GM19035 (cell line): ENCODE measurements at regions not wholly inside any gene's neighbourhood (a gene's known extent, or its start where the extent isn't known, plus 50 kb on each side); places are given as distances from the start of the nearest gene placed in this dataset.
"Not testable (repeated sequence)": the region's sequence is repeated elsewhere in the genome, so short reads cannot be mapped to it uniquely, and the experiment has no call there.

ENCODE experiments used
- ATAC-seq: cut with Tn5 transposase; IDR thresholded peaks from one replicate; pipeline ENCODE4 v1.9.1; 2021; ENCODE audit not compliant: unreplicated experiment

DNA sequence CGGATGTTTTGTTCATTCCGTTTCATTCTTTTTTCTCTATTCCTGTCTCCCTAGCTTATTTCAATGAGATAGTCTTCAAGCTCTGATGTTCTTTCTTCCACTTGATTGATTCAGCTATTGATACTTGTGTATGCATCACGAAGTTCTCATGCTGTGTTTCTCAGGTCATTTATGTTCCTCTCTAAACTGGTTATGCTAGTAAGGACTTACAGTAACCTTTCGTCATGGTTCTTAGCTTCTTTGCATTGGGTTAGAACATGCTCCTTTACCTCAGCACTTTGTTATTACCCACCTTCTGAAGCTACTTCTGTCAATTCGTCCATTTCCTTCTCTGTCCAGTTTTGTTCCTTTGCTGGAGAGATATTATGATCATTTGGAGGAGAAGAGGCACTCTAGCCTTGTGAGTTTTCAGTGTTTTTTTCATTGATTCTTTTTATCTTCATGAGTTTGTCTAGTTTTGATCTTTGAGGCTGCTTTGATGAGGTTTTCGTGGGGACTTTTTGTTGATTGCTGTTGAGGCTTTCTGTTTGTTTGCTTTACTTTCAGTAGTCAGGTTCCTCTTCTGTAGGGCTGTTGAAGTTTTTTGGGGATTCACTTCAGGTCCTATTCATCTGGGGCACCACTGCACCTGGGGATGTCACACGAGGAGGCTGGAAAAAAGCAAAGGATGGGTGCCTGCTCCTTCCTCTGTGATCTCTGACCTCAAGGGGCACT is 496.9 kb upstream of the LRRC7 start:
- peak; percentile 56 for ATAC-seq

DNA sequence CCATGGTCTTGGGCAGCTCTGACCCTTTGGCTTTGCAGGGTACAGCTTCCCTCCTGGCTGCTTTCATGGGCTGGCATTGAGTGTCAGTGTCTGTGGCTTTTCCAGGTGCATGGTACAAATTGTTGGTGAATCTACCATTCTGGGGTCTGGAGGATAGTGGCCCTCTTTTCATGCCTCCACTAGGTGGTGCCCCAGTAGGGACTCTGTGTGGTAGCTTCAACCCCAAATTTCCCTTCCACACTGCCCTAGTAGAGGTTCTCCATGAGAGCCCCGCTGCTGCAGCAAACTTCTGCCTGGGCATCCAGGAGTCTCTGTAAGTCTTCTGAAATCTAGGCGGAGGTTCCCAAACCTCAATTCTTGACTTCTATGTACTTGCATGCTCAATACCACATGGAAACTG is 494.5 kb upstream of the LRRC7 start:
- ATAC-seq = no peak

DNA sequence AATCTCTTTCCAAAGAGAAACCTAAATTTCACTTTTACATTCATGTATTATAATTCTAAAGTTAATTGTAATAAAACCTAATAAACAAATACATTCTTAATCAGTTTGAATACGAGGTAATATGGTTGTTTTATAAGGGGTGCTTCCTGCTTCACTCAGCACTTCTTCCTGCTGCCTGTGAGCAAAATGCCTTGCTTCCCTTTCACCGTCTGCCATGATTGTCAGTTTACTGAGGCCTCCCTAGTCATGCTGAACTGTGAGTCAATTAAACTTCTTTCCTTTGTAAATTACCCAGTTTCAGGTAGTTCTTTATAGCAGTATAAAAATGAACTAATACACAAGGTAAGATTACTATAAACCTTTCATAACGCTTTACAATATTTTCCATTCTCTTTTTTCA is 491.1 kb upstream of the LRRC7 start:
- no peak for ATAC-seq

DNA sequence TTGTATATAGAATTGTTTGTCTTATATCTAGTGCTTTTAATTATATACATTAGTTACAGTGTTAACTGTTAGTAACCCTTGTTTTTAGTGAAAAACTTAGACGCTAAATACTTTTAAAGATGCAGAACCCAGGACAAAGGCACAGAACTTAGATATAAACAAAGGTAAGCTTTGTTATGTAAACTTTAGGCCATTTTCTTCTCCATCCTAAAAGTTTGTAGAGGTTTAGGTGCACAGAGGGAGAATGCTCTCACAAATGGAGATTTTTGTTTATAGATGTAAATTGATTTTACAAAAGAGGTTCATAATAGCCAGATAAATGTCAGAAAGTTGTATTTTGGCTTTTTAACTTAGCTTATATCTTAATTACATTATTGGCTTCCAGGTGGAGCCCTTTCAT is 490.5 kb upstream of the LRRC7 start:
- no peak for ATAC-seq

DNA sequence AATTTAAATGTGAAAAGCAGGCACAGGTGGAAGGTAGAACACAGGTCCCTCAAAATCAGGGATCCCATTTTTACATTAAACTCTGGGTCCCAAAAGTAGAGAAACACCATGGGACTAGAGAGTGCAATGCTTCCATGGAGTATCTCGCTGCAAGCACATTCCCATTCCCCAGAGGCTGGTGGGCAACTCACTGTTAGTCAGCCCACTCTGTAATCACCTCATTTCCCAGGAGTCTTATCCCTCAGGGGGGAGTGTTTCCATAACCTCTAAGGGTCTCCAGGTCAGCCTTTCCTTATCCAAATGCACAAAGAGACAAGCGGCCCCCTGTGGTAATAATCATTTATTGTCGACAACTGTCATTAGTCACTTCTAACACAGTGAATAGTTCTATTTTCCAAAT is 490.1 kb upstream of the LRRC7 start:
- ATAC-seq = no peak

DNA sequence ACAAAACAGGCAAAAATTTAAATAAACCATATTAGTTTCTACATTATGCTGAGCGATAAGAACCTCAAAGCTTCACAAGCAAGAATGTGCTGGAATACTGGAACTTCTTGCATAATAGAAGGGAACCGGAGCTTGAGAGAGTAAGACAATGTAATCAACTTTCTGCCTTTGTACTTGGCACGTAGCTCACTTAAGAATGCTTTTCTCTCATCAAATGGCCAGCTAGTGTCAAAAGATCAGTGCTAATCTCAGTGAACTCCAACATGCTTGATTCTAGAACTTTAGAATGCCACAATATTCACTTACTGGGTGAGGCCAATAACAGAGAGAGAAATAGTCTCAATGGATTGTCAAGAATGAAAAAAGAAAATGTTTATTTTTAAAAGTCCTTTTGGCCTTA is 486.1 kb upstream of the LRRC7 start:
- no peak for ATAC-seq

DNA sequence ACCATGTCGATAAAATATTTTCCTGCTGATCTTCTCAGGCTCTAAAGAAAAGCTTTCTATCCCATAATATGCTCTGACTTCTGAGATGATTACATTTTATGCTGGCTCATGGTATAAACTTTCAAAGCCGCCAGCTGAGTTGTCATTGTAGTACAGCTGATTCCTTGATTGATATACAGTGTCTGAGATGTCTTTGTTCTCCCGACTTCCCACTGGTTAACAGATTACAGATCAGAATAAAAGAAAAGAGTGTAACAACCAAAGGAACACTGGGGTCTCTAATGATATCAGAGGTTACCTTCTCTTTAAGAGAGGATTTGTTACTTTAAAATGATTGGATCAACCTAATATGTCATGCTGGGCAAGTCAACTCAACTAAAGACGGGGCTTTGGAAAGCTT is 485.4 kb upstream of the LRRC7 start:
- ATAC-seq = no peak

DNA sequence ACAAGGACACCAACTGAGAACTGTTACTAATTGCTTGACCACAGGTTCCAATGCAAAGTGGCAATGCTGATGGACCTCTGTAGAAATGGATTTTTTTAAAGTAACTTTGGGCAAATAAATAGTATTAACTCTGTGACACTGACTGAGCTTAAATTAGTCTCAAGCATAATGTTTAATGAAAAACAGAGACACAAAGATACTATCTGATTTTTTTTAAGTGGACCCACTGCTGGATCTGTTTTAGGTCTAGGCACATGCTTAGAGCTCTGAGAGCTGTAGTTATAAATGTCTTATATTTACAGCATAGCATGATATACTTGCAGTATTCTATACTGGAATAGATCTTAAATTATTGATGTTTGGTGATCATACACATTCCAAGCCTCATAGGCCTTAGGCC is 481.6 kb upstream of the LRRC7 start:
- no peak for ATAC-seq

DNA sequence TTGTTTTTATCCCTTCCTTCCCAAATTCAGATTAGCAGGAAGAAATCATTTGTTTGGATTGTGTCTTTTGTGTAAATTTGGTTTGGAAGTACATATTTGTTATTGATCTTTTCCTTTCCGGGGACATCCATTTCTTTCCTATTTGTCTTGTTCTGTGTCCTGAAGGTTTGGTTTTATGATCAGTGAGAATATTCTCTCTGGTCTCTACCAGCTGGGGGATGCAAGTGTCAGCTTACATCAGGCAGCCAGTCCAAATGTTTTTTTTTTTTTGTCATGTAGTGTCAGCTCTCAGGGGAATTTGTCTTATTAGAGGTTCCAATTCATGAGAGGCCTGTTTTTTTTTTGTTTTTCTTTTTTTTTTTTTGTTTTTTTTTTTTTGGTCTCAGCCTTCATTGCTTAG is 479.2 kb upstream of the LRRC7 start:
- no peak for ATAC-seq

DNA sequence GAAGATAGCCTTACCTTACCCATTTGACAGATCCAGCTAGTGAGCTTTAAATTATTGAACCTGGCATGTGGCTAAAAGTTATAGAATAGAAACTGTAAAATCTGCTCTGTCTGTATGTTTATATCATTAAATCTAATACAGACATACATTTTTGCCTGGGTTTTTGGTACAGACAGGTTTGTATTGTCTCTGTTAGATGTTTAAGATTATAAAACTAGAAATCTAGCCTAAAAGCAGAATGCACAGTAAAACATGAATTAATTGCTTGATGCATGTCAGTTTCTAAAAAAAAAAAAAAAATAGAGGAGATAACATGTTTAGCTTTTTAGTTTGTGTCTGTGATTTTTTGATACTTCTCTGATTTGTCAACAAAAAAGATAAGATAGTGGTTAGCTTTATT is 477.6 kb upstream of the LRRC7 start:
- no peak for ATAC-seq

DNA sequence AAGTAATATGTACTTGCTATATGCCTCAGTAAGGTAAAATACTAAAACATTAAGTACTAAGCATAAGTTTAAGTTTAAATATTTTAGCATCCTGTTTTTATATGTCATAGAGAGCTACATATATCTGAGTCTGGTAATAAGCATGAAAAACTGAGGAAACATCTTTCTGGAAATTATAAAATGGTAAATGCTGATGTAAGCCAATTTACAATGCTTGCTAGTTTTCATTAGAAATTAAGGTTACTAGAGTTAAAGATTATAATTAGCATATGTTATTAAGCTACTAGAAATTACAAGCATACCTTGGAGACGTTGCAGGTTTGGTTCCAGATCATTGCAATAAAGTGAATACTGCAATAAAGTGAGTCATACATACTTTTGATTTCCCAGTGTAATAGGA is 477.0 kb upstream of the LRRC7 start:
- no peak for ATAC-seq

DNA sequence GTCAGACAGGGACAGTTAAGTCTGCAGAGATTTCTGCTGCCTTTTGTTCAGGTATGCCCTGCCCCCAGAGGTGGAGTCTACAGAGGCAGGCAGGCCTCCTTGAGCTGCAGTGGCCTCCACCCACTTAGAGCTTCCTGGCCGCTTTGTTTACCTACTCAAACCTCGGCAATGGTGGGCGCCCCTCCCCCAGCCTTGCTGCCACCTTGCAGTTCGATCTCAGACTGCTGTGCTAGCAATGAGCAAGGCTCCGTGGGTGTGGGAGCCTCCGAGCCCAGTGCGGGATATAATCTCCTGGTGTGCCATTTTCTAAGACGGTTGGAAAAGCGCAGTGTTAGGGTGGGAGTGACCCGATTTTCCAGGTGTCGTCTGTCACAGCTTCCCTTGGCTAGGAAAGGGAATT is 465.7 kb upstream of the LRRC7 start:
- ATAC-seq = not testable (repeated sequence)

DNA sequence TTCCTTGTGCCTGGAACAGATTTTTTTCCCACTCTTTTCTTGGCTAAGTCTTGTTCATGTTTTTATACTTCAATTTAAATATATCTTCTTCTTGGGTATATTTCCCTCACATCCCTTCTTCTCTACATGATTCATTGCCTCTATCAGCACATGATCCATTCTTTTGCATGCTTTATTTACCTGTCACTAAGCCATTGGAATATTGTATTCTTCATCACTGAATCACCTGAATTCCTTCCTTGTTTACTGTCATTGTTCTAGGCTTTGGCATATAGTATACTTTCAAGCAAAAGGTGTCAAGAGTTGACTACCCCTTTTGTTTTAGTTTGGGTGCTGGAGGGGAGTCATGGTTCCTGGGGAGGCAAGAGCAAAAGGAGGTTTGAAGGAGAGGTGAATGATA is 464.5 kb upstream of the LRRC7 start:
- ATAC-seq = no peak

DNA sequence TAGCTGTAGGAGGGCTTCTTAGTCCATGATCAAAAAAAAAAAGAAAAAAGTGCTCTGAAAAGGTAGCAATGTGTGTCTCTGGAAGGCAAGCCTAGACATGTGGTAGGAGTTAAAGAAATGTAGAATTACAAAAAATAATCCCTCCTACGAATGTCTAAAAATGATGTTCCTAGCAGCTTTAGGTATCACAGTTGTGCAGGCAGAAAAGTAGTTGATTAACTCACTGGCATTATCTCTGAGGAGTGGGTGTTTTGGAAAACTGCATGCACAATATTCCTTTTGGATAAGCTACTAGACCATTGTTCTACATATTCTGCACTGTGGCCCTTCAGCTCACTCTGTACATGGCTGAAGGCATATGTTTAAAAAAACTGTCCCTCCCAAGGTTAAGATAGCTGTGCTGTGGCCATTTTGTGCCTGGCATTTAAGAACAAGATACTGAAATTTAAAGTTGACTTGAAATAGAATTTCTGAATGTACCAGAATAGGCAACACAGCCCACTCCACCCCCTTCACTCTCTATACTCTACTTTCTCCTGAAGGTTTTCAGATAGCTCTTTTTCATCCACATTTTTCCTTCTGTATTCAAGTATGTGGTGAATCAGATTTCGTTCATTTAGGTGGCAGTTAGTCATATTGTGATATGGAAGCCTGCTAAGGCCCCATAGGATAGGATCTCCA is 463.9 kb upstream of the LRRC7 start:
- ATAC-seq = no peak

DNA sequence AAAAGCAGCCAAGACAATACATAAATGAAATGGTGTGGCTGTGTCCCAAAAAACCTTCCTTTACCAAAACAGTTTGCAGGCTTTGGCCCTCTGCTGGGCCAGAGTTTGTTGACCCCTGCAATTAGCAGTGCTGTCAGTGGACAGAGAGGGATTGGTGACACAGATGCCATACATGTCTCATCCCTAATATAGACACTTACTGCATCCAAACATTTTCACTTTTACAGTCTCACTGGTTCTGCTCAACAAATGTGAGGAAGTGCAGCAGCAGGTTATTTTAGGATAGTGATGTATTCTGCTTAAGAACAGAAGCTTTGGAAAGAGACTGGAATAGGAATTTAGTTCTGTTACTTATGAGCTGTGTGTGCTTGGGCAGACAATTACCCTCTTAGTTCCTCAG is 462.8 kb upstream of the LRRC7 start:
- ATAC-seq = no peak

DNA sequence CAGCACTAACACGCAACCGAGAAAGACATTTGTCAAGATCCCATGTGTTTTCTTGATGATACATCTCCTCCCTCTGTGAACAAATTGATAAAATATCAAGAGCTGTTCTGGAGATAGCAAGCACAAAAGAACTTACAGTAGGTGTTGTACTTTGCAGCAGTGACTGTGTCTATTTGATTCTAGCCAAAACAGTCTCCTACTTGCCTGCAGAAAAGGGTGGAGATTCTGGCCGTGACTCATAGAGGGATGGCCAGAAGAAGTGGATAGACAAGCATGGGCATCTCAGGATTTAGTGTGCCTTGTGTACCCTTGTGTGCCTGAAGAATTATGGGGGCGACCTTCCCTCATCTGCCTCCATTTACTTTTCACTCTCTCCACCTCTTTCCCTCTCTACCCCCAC is 458.4 kb upstream of the LRRC7 start:
- no peak for ATAC-seq

DNA sequence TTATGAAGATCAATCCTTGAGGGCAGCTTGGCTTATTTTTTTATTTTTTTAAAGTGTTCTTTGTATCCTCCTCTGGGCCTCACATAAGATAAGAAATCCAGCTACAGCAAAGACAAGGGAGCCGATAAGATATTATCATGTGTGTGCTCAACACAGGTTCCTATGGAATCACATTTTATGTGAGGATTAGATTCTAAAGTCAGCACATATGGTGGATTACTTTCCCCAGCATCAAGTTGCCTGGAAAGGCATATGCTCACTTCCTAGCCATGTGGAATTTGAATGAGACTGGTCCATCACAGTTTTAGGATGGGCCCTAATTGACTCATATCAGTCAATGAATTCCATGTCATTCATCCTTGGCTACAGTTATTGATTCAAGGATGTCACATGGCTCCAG is 456.9 kb upstream of the LRRC7 start:
- no peak for ATAC-seq

DNA sequence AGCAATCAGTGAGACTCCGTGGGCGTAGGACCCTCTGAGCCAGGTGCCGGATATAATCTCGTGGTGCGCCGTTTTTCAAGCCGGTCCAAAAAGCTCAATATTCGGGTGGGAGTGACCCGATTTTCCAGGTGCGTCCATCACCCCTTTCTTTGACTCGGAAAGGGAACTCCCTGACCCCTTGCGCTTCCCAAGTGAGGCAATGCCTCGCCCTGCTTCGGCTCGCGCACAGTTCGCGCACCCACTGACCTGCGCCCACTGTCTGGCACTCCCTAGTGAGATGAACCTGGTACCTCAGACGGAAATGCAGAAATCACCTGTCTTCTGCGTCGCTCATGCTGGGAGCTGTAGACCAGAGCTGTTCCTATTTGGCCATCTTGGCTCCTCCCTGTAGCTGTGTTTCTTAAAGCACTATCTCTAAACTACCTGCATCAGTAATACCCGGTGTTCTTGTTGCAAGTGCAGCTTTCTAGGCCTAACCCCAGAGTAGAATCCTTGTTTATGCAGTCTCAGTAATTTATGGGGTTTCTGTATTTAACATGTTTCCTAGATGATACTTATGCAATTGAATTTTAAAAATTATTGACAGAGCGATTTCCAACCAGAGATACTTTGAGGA is 447.5 kb upstream of the LRRC7 start:
- not testable (repeated sequence) for ATAC-seq

DNA sequence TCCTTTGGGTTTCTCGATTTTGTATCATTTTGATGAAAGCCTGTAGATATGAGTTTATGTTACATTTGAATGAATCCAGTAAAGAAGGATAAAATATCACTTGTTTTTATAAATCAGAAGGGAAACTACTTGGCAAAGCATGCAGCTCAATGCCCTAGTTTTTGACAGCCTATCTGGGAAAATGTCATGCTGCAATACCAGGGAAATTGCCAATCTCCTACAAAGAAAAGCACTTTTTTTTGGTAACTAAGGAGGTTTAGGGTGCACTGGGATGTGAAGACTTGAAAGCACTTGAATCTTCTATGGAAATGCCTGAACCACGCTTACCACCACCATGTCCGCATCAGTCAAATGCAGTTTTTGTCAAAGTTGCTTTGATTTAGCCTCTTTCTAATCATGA is 446.9 kb upstream of the LRRC7 start:
- ATAC-seq = no peak

DNA sequence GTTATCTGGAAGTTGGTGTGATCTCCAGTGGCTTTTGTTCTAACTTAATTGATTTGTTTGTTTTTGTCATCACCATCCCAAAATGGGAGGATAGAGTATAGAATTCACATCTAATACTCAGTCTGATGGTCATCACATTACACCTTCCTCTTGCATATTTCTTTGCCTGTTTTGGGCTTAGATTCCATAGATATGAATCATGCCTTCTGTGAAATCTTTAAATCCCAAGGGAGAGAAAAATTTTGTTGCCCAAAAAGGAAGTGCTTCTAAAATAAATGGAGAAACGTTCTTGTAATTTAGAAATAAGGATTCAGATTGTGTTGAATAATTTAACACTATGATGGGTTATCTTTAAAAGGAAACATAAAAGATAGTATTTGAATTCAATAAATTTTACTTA is 446.0 kb upstream of the LRRC7 start:
- ATAC-seq = no peak

DNA sequence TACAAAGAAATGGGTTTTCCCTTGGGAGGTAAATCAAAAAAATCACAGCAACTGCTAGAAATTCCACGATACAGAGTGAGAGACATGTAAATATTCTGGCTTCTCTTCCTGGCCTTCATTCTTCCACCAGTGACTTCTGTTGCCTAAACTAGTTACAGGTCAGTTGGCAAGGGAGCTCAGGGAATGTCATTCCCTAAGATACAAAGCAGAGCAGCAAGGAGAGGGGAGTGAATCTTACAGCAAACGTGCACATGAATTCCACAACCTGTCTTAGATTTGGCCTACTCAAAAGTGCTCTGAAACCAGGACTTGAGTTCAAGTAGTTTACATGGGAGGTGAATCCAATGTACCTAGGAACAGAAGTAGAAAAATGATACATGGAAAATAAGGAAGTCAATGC is 445.3 kb upstream of the LRRC7 start:
- no peak for ATAC-seq

DNA sequence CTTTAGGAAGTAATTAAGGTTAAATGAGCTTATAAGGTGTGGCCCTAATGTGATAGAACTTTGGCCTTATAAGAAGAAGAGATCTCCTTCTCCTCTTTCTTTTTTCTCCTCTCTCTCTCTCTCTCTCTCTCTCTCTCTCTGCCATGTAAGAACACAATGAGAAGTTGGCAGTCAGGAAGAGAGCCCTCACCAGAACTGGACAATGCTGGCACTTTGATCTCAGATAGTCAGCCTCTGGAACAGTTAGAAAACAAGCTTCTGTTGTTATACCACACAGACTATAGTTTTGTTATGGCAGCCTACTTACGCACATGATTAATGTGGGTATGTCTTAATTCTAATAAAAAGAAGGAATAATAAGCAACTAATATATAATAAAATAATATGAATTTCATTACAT is 444.2 kb upstream of the LRRC7 start:
- no peak for ATAC-seq

DNA sequence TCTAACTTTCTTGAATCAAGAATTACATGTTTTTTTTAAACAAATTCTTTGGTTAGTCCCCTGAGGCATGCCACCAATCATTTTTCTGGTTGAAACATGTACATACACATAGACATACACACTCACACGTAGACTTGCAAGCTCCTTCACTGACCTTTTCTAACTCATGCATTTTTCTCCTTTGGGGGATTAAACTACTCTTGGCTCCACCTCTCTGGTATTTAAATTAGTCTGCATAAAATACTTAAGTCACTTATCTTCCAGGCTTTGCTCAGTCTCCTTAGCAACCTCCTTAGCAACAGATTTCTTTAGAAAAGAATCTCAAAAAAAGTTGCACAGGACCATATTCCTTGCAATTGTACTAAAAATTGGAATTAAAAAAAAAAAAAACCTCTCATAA is 440.9 kb upstream of the LRRC7 start:
- ATAC-seq = no peak
